ENCODE measurements at regions not wholly inside any gene's neighbourhood (a gene's known extent, or its start where the extent isn't known, plus 50 kb on each side); places are given as distances from the start of the nearest gene placed in this dataset.

- intact Hi-C loops (cut with micrococcal nuclease) = loop anchor here (1.0 to 5.0 kb wide), 4 partner anchors 620 to 1569 kb away; no protein-coding TSS in a partner anchor
- no peaks in the 10 kb centered on the region for H3K36me3 Mint-ChIP-seq (ENCODE audit: insufficient read depth, unreplicated experiment)
- no TSS peak for BruUV-seq (replicated peaks)
- no peaks in the 10 kb centered on the region for H3K9me3 Mint-ChIP-seq (ENCODE audit: unreplicated experiment)
- POLR2A ChIA-PET = interaction anchor here (0.6 kb wide), 1 partner anchor 15 kb away, joined by 4 read pairs; no protein-coding TSS in a partner anchor
- H3K27me3 Mint-ChIP-seq (ENCODE audit: insufficient read depth, unreplicated experiment) = peaks cover 51% of the 10 kb centered on the region
- peak overlapping the region; percentile 97 for H3K4me3 Mint-ChIP-seq (ENCODE audit: unreplicated experiment)
- CTCF ChIA-PET = interaction anchor here (0.6 to 1.5 kb wide), 11 partner anchors 10 to 1920 kb away, joined by 3 to 6 read pairs (median 4); no protein-coding TSS in a partner anchor
- peaks cover 13% of the 10 kb centered on the region for H3K4me1 Mint-ChIP-seq (ENCODE audit: insufficient read depth, unreplicated experiment)
- no peak for TF ChIP-seq CTCF (IDR thresholded peaks at IDR 0.05; ENCODE audit: unreplicated experiment)
- DNase-seq (ENCODE audit: unreplicated experiment) = no peak
- peak overlapping the region; percentile 99 for H3K27ac Mint-ChIP-seq (ENCODE audit: low read depth, unreplicated experiment)
These were observed 76.4 kb downstream of the MAGED4 start for GRCh38 chrX:52261125-52261462.

GRCh38 chrX:52261463-52262194 lies 76.9 kb downstream of the MAGED4 start:
- no TSS peak for BruUV-seq (replicated peaks)
- DNase-seq (ENCODE audit: unreplicated experiment) = peak; percentile 87
- ChIA-PET POLR2A (interaction anchor here (0.5 to 0.6 kb wide), 3 partner anchors 13 to 388 kb away, joined by 3 to 4 read pairs (median 3); no protein-coding TSS in a partner anchor), CTCF (interaction anchor here (0.6 to 1.5 kb wide), 16 partner anchors 9 to 1920 kb away, joined by 3 to 6 read pairs (median 4); no protein-coding TSS in a partner anchor)
- Mint-ChIP-seq H3K4me1 (ENCODE audit: insufficient read depth, unreplicated experiment) (peaks cover 13% of the 10 kb centered on the region), H3K27ac (ENCODE audit: low read depth, unreplicated experiment) (peak overlapping the region; percentile 99), H3K9me3 (ENCODE audit: unreplicated experiment) (no peaks in the 10 kb centered on the region), H3K27me3 (ENCODE audit: insufficient read depth, unreplicated experiment) (peaks cover 46% of the 10 kb centered on the region), H3K4me3 (ENCODE audit: unreplicated experiment) (peak overlapping the region; percentile 97), H3K36me3 (ENCODE audit: insufficient read depth, unreplicated experiment) (no peaks in the 10 kb centered on the region)
- peak; percentile 98 for TF ChIP-seq CTCF (IDR thresholded peaks at IDR 0.05; ENCODE audit: unreplicated experiment)
- intact Hi-C loops (cut with micrococcal nuclease) = loop anchor here (1.0 to 5.0 kb wide), 4 partner anchors 621 to 1569 kb away; no protein-coding TSS in a partner anchor

- peaks cover 13% of the 10 kb centered on the region for H3K4me1 Mint-ChIP-seq (ENCODE audit: insufficient read depth, unreplicated experiment)
- no peaks in the 10 kb centered on the region for H3K36me3 Mint-ChIP-seq (ENCODE audit: insufficient read depth, unreplicated experiment)
- no peak for TF ChIP-seq CTCF (IDR thresholded peaks at IDR 0.05; ENCODE audit: unreplicated experiment)
- no TSS peak for BruUV-seq (replicated peaks)
- ChIA-PET POLR2A (interaction anchor here (0.5 to 0.6 kb wide), 2 partner anchors 13 to 389 kb away, joined by 3 read pairs; no protein-coding TSS in a partner anchor), CTCF (interaction anchor here (0.7 to 1.5 kb wide), 10 partner anchors 9 to 1571 kb away, joined by 3 to 6 read pairs (median 4); no protein-coding TSS in a partner anchor)
- DNase-seq (ENCODE audit: unreplicated experiment) = no peak
- intact Hi-C loops (cut with micrococcal nuclease) = loop anchor here (5.0 kb wide), 2 partner anchors 775 to 1570 kb away; no protein-coding TSS in a partner anchor
- H3K9me3 Mint-ChIP-seq (ENCODE audit: unreplicated experiment) = no peaks in the 10 kb centered on the region
- H3K4me3 Mint-ChIP-seq (ENCODE audit: unreplicated experiment) = peak overlapping the region; percentile 97
- H3K27me3 Mint-ChIP-seq (ENCODE audit: insufficient read depth, unreplicated experiment) = peaks cover 40% of the 10 kb centered on the region
- H3K27ac Mint-ChIP-seq (ENCODE audit: low read depth, unreplicated experiment) = peak overlapping the region; percentile 99
These were observed 77.5 kb downstream of the MAGED4 start for GRCh38 chrX:52262195-52262546.

- no peaks in the 10 kb centered on the region for H3K36me3 Mint-ChIP-seq (ENCODE audit: insufficient read depth, unreplicated experiment)
- no peak for TF ChIP-seq CTCF (IDR thresholded peaks at IDR 0.05; ENCODE audit: unreplicated experiment)
- intact Hi-C loops (cut with micrococcal nuclease) = loop anchor here (5.0 kb wide), 2 partner anchors 776 to 1571 kb away; no protein-coding TSS in a partner anchor
These were observed 78.7 kb downstream of the MAGED4 start for GRCh38 chrX:52263417-52263816.

More at GRCh38 chrX:52263417-52263816, 78.7 kb downstream of the MAGED4 start:
- no TSS peak for BruUV-seq (replicated peaks)
- Mint-ChIP-seq H3K4me3 (ENCODE audit: unreplicated experiment) (no peak overlapping the region), H3K27ac (ENCODE audit: low read depth, unreplicated experiment) (peak overlapping the region; percentile 70), H3K9me3 (ENCODE audit: unreplicated experiment) (no peaks in the 10 kb centered on the region), H3K4me1 (ENCODE audit: insufficient read depth, unreplicated experiment) (peaks cover 13% of the 10 kb centered on the region), H3K27me3 (ENCODE audit: insufficient read depth, unreplicated experiment) (peaks cover 28% of the 10 kb centered on the region)
- CTCF ChIA-PET = no interaction called here
- DNase-seq (ENCODE audit: unreplicated experiment) = no peak
- POLR2A ChIA-PET = no interaction called here

Measured in MCF 10A (cell line).